ENCODE measurements at regions not wholly inside any gene's neighbourhood (a gene's known extent, or its start where the extent isn't known, plus 50 kb on each side); places are given as distances from the start of the nearest gene placed in this dataset.
"Not testable (repeated sequence)": the region's sequence is repeated elsewhere in the genome, so short reads cannot be mapped to it uniquely, and the experiment has no call there.

DNA sequence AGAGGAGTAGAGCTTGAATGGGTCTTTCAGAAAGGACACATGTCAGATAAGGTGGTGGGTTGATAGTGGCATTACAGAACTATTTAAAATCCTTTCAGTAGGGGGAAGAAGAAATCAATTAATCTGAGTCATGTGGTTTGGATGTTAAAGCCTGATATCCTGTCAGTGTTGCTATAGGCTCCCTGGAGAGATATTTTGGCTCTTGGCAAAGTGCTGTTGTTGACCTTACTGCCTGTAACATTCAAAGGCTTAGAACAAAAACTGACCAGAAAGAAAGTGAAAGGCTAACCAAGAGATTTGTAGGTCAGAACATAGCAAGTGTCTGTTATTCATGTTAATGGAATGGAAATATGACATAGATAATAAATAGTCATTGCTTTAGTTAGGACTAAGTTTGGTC, 552.9 kb downstream of the DIPK2A start:
- DNase-seq (ENCODE audit: low read depth) = no peak

DNA sequence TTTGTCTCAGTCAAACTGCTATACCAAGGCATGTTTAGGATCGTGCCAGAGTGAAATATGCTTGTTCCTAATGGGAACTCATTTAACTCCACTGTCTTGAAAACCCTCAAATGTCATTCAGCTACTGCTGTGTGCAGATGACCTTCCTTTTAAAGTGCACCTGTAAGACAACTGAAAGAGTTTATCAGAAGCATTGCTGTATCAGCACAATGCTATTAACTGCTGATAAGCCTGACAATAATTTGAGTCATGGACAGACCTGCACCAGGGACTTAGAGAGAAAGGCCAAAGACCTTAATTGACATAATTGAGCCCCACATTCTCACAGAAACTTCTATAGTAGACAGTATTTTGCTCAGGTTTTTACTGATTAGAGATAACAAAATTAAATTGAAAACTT, 557.9 kb downstream of the DIPK2A start:
- DNase-seq (ENCODE audit: low read depth) = no peak

DNA sequence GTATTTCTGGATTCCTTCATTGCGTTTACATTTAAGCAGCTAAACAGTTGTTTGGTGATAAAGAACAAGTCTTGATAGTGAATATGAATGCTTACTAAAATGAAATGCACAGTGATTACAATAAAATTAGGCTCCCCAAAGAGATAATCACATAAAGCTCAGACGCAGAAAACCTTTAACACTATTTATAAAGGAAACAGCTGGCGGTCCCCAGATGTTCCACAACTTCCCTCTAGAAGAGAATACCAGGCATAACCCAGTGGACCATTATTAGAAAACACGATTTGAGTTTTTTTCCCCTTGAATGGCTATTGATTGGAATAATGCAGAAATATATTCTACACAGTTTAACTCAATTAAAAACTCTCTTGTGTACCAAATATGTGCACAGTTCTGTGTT, 573.2 kb downstream of the DIPK2A start:
- DNase-seq (ENCODE audit: low read depth) = no peak

DNA sequence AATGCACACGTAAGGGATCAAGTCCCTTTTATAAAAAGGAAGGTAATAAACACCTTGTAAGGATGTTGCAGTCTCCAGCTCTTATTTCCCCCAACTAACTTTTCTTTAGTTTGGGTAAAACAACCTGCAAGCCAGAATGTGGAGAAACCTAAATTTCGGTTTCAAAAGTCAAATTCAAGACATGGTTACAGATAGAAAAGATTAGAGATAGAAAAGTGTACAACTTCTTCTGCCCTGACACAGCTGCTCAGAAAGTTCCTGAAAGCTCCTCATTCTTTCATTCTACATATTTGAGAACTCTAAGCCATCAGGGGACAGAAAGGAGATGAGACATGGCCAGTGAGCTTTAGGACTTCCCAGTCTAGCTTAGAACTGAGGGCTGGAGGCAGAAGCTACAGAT, 574.9 kb downstream of the DIPK2A start:
- DNase-seq (ENCODE audit: low read depth) = no peak

DNA sequence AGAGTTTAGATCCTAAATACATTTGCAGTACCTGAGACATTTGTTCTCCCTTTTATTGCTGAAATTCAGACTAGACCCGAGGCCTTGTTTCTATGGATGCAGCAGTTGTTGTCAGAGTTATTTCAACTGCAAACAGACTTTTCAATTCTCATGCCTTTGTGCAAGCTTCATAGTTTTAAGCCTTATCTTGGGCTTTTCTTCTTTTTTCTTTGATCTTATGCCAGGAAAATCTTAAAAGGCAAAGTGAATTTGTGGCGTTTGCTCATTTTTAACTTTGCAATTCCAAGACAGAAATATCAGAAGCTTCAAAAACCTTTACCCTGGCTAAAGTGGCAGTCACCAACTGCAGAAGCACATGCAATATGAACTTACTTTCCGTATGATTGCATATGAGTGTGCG, 576.7 kb downstream of the DIPK2A start:
- DNase-seq (ENCODE audit: low read depth) = no peak

DNA sequence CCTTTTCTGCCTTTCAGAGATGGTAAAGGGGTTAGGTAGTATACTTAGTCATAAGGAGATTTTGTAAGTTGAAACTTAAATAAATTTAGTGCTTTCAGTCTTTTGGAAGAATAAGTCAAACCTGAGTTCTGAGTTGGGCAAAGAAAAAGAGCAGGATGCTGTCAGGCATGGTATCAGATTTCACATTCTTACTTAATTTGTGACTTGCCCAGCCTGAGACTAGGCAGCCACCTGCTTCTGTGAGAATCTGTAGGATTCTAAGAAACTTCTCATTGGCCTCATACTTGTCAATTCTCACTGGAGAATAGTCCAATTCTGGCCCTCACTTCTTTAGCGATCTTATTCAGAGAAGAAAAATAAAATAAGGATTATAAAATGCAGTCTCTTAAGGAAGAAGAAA, 577.5 kb downstream of the DIPK2A start:
- no peak for DNase-seq (ENCODE audit: low read depth)

DNA sequence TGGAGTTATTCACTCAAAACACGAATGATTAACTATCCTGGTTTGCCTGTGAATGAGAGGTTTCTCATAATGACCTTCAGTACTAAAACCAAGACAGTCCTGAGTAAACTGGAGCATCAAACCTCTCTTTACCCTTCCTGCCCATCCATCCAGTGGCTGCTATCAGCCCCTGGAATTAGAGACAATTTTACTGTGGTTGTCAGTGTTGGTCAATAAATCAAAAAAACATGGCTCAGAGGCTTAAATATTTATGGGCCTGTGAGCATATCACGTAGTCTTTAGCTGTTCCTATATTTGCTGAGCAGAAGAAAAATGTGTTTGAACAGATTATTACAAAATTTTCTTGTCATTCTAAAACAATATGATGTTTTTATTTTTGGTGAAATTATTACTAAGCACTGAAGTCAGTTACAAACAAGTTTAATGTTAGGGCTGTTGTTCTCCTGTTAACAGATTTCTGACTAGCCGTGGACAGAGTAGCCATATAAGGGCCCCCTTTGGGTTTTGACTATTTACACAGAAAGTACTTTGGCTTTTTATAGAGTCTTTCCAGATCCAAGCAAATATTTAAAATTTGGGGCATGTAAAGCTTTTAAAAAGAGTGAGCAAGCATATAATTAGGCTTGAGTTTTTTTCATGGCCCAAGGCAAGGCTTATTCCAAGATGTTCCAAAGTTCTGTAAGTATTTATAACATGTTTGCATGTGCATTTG, 580.9 kb downstream of the DIPK2A start:
- no peak for DNase-seq (ENCODE audit: low read depth)

DNA sequence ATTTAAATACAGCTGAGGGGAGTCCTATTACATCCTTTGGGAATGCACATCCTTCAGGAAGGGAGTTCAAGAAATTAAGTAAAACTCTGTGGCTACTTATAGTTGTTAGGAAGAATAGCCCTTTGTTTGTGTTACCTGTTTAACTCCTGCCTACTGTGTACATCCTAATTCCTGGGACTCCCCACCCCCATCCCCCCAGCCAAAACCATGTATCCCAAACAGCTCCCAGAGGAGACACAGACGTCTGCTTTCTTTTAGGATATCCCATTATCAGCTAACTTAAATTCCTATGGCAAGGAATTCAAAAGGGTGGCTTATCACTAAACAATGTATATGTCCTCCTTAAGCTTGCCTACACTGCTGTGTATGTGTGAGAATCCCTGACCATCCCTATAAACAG, 581.7 kb downstream of the DIPK2A start:
- DNase-seq (ENCODE audit: low read depth) = no peak

DNA sequence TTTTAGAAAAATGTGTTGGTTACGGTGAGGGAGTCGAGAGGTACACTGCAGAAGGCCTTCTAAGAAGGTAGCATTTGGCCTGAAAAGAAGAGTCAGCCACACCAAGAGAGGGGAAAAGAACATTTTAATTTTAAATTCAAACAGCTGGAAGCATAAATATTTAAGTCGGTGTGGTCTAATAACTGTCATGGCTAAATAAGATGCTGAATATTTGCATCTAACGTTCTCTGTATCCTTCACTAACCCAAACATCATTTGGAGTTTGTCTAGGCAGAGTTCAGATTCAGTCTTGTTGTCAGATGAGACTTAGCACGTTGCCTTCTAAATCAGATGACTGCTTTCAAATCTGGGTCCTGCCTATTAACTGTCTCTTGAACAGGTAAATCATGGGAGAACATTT, 583.3 kb downstream of the DIPK2A start:
- no peak for DNase-seq (ENCODE audit: low read depth)

DNA sequence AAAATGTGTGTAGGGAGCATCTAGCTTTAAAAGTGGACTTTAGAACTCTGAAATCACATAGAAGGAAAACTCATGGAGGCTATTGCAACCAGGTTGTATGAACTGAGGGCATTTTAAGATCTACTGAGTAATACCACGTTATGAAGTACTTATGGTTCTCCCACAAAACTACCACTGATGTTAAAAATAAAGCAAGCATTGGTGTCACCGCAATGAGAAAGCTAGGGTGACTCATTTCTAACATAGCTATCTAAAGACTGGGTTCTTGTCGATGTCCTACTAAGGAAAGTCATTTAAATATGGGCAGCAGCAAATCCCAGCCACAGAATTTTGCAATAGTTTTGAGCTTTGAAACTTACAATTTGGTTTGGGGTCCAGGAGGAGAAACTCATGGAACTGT, 584.8 kb downstream of the DIPK2A start:
- peak; percentile 7 for DNase-seq (ENCODE audit: low read depth)

DNA sequence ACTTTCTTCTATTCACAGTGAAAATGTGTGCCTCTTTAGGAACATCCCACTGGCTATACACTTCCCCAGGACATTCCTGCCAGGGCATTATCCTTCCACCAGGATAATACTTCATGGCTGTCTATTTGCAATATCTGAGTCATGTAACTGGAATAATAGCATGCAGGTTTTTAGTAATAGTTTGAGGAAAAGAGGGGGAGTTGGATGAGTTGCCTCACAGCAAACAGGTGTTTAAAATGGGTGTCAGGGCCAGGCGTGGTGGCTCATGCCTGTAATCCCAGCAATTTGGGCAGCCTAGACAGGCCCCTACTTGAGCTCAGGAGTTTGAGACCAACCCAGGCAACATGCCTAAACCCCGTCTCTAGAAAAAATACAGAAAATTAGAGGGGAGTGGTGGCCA, 585.9 kb downstream of the DIPK2A start:
- DNase-seq (ENCODE audit: low read depth) = no peak

DNA sequence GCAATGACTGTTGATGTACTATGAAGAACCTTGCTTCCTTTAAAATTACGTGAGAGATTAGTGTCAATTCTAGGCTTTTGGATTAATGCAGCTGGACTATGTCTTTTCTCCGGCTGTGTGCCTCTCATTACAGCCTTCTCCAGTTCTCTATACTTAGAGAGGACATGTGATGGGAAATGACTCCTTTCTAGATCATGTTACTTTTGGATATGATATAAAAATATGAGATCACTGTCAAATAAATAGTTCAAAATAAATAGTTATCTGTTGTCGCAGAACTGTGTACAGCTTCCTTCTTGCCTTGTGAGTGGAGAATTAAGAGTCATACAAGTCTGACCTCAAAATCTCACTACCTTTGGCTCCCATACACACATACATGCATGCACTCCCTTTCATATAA, 592.4 kb downstream of the DIPK2A start:
- no peak for DNase-seq (ENCODE audit: low read depth)

DNA sequence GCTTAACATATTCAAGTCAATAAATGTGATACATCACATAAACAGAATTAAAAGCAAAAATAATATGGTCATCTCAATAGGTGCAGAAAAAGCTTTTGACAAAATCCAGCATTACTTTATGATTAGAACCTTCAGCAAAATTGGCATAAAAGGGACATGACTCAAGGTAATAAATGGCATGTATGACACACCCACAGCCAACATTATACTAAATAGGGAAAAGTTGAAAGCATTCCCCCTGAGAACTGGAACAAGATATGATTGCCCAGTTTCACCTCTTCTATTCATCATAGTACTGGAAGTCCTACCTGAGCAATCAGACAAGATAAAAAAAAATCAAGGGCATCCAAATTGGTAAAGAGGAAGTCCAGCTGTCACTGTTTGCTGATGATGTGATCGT, 594.7 kb downstream of the DIPK2A start:
- no peak for DNase-seq (ENCODE audit: low read depth)

DNA sequence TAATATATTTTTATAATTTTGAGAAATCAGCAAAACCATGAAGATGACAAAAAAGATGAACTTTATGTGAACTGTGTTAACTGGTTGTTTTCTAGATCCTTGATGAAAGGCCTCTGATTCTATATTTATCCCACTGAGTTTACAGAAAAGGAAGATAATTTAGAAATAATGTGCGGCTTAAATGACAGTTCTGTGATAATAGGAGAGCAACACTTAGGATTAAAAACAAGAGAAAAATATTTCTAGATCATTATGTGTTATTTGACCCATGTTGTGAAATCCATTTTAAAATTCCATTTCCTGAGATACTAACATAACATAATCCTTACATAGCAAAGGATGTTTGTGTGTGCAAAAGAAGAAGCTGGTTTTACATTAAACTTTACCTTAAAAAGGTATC, 598.0 kb downstream of the DIPK2A start:
- DNase-seq (ENCODE audit: low read depth) = no peak

DNA sequence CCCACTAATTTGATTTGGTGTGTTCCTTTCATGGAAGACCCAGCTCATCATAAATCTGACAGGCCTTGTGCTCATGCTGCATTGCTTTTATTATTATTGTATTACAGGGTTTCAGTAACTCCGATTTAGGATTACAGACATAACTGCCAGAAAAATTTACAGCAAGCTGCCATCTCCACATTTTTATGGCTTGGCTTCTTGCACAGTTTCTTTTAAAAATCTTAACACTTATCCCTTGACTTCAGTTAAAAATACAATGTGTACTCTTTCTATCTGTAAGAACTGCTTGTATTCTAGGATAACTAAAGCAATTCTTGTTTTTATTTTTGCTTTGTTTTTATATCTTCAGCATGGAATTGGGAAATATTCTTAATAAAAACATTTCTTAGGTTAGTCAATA, 612.2 kb downstream of the DIPK2A start:
- DNase-seq (ENCODE audit: low read depth) = no peak

DNA sequence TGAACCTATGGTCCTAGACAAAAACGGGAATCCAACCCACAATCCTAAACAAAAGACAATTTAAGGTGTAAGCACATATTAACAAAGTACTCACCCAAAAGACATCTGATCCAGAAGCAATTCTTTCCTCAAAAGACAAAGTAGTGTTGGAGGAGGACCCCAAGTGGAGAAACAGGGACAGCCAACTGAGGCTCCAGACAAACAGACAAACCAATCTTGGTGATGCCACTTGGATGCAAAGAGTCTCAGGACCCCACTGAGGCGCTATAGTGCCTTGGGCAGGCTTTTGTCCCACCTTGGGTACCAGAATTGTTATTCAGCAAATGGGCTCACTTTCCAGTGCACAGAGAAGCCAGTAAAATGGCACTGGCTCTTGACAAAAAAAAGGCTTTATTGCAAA, 613.8 kb downstream of the DIPK2A start:
- DNase-seq (ENCODE audit: low read depth) = no peak

DNA sequence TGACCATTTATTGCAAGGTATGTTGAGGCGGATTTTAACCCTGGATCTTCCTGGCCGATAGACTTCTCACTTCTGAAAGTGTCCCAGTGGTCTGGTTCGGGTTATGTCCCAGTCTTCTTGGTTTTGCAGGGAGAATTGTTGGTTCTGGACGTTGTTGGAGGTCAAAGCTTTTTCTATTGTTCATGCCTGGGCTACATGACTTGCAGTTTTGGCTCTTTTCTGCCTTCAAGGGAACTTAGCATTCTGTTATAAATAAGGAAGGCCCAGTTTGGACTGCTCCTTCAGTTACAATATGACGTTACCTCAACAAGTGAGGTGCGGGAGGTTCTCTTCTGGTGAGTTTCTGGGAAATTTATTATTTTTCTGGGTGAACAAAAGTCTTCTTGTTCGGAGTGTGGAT, 614.3 kb downstream of the DIPK2A start:
- DNase-seq (ENCODE audit: low read depth) = no peak

DNA sequence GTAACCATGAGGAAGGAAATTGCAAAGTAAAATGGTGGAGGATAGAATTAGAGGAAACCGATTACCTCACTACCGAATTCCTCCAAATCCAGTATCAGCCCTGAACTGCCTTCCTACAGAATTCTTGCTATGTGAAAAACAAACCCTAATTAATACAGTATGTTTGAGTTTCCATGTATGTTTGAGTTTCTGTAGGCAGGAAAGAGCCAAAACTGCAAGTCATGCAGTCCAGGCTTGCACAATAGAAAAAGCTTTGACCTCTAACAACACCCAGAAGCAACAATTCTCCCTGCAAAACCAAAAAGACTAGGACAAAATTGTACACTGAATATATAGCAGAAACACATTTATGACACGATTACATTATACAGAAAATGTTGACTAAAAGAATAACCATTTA, 614.8 kb downstream of the DIPK2A start:
- DNase-seq (ENCODE audit: low read depth) = peak; percentile 15

DNA sequence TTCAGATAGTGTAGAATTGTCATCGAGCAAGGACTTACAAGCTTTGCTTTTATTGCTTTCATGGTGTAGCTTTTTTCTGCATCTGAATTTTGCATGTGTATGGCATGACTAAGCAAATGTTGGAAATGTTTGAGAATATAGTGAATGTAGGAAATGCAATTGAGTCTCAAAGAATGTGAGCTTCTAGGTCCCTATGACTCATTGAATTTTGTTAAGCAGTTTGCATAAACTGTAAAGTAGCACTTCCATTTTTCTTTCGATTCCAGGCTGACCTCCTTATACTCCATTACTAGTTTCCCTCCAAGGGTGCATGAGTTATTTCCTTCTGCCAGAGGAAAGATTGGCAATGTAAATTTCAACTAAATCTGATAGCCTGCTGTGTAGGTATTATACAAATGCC, 619.2 kb downstream of the DIPK2A start:
- peak; percentile 41 for DNase-seq (ENCODE audit: low read depth)

DNA sequence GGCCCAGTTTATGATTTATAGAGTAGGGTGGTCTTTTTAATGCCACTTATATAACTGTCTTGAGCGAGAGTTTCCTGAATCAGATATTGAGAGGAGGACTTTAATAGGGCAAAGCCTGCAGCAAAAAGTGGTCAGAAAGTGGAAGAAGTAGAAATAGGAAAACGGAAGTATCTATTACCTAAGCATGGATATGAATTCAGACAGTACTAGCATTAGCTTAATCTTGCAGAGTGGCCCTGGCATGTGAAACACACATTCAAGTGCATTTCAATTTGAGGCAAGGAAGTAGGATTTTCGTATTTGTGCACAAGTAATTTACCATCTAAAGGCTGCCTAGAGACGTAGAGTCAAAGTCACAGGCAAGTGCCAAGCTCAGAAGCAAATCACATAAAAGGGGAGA, 622.3 kb downstream of the DIPK2A start:
- no peak for DNase-seq (ENCODE audit: low read depth)

DNA sequence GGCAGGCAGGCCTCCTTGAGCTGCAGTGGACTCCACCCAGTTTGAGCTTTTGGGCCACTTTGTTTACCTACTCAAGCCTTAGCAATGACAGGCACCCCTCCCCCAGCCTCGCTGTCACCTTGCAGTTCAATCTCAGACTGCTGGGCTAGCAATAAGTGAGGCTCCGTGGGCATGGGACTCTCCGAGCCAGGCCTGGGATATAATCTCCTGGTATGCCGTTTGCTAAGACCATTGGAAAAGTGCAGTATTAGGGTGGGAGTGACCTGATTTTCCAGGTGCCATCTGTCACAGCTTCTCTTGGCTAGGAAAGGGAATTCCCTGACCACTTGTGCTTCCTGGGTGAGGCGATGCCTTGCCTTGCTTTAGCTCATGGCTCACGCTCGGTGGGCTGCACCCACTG, 648.6 kb downstream of the DIPK2A start:
- DNase-seq (ENCODE audit: low read depth) = not testable (repeated sequence)

DNA sequence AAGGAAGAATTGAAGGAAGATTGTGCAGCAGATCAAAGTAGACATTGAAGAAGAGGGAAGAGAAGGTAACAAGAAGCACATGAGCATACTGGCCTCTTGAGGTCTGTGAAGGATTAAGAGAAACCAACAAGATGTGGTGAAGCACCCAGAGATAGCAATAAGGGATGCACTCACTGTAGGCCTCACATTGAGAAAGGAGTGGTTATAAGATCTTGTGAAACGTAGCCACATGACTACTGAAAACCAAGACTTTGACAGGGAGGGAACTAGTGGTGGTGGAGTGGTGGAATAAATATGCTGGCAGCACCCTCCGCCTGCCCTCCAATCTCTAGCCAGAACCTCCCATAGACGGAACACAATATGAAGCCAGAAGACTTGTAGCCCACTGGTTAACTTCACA, 651.2 kb downstream of the DIPK2A start:
- DNase-seq (ENCODE audit: low read depth) = no peak

DNA sequence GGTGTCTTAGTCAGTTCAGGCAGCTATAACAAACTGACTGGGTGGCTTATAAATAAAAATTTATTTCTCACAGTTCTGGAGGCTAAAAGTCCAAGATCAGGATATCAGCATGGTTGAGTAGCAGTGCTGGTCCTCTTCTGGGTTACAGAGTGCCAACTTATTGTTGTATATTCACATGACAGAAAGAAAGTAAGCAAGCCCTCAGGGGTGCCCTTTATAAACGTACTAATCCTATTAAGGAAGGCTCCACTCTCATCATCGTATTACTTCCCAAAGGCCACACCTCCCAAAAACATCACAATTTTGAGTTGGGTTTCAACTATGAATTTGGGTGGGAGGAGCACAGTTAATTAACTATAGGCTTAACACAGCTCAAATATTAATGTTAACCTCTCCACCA, 653.0 kb downstream of the DIPK2A start:
- DNase-seq (ENCODE audit: low read depth) = no peak

DNA sequence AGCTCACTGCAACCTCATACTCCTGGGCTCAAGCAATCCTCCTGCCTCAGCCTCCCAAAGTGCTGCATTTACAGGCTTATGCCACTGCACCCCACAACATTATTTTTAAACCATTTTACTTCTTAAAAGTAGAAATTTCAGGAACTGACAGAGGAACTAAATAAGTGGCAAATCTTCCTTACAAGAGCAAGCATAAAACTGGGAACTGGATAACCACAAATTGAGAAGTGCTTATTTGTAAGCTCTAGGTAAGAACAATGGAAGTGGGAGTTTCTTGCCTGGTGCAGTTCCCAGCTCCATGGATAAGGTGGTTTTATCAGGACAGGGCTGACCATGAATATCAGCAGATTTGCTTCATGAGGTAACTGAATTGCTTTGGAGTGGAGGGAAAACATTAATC, 655.2 kb downstream of the DIPK2A start:
- no peak for DNase-seq (ENCODE audit: low read depth)

DNA sequence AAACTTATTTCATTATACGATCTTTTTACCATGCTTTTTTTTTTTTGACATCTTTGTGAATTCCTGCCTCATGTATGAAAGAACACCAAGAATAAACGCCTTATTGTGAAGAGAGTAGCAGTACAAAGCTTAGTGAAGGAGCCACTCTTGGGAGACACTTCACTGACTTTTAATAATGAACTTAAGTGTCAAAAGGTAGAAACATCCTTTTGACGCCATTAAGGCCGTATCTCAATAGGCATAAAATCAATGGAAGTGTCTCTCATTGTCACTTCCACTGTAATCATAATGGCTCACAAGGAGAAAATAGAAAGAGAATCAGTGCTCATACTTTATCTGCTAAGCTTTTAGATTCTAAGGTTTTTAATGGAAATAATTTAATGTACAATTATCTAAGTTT, 657.8 kb downstream of the DIPK2A start:
- DNase-seq (ENCODE audit: low read depth) = no peak

All from GM04503 (cell line).